K562 (cell line): ENCODE measurements at regions not wholly inside any gene's neighbourhood (a gene's known extent, or its start where the extent isn't known, plus 50 kb on each side); places are given as distances from the start of the nearest gene placed in this dataset.

ENCODE experiments used
- ARID1B ChIP-seq: fragments of 450-650 bp; IDR thresholded peaks from 2 replicates; pipeline ENCODE4 v1.6.1; 2016; ENCODE audit warnings: antibody characterized with exemption, mild to moderate bottlenecking, inconsistent platforms
- ARNT ChIP-seq, 2 experiments: fragments of 450-650 bp; IDR thresholded peaks; 2 replicates each; pipeline ENCODE4 v1.6.1; 2016; ENCODE audit warnings: mild to moderate bottlenecking in 1 of 2
- CBX5 ChIP-seq: IDR thresholded peaks from 2 replicates; pipeline ENCODE4 v1.6.1; 2014; ENCODE audit warnings: low read depth, borderline replicate concordance
- DNMT1 ChIP-seq: fragments of 450-650 bp; IDR thresholded peaks from 2 replicates; pipeline ENCODE4 v1.6.1; 2016; ENCODE audit warnings: antibody characterized with exemption, mild to moderate bottlenecking
- KDM4B ChIP-seq, 2 experiments: fragments of 450-650 bp in 1 of 2; sonication (generic) in 1 of 2; IDR thresholded peaks; 2 replicates each; pipeline ENCODE4 v1.6.1; 2016 to 2017; ENCODE audit warnings: borderline replicate concordance in 2 of 2, antibody characterized with exemption in 1 of 2, low read depth in 1 of 2, mild to moderate bottlenecking in 1 of 2
- MEIS2 ChIP-seq: fragments of 450-650 bp; IDR thresholded peaks from 2 replicates; pipeline ENCODE4 v1.6.1; 2014; ENCODE audit warnings: mild to moderate bottlenecking; ENCODE audit not compliant: partially characterized antibody
- NR2C1 ChIP-seq, 2 experiments: fragments of 450-650 bp; IDR thresholded peaks; 2 replicates each; pipeline ENCODE4 v1.6.1; 2017; ENCODE audit warnings: mild to moderate bottlenecking in 2 of 2, antibody characterized with exemption in 1 of 2, inconsistent platforms in 1 of 2, missing compliant biosample characterization in 1 of 2, missing genetic modification characterization in 1 of 2
- SMARCA4 ChIP-seq: fragments of 450-650 bp; IDR thresholded peaks from 2 replicates; pipeline ENCODE4 v1.6.1; 2016
- TEAD4 ChIP-seq, 2 experiments: sonication (generic) in 1 of 2; formaldehyde crosslinking in 1 of 2; IDR thresholded peaks; 2 replicates each; pipeline versions ENCODE4 v1.6.1 to v1.8.0; 2012 to 2022; ENCODE audit warnings: borderline replicate concordance in 1 of 2, inconsistent platforms in 1 of 2, low read length in 1 of 2, mild to moderate bottlenecking in 1 of 2, missing genetic modification reagents in 1 of 2
- ZNF121 ChIP-seq: sonication (generic); formaldehyde crosslinking; conservative IDR thresholded peaks from 2 replicates; pipeline ENCODE4 v1.8.0; 2022; ENCODE audit warnings: missing genetic modification reagents
- ZNF274 ChIP-seq: IDR thresholded peaks from 2 replicates; pipeline ENCODE4 v1.6.1; 2011; ENCODE audit warnings: low read depth, mild to moderate bottlenecking, low read length, moderate library complexity, borderline replicate concordance
- ZNF785 ChIP-seq: fragments of 250-450 bp; sonication (Bioruptor Pico); IDR thresholded peaks from 2 replicates; pipeline ENCODE4 v1.4.0; 2020; ENCODE audit warnings: mild to moderate bottlenecking
- TF ChIP-seq, protein P1 (sequence below), 2 experiments: IDR thresholded peaks; 2 replicates each; pipeline ENCODE4 v1.6.1; 2011; ENCODE audit warnings: borderline replicate concordance in 1 of 2, control low read depth in 1 of 2, low read depth in 1 of 2, low read length in 1 of 2, mild to moderate bottlenecking in 1 of 2, mixed read lengths in 1 of 2, moderate library complexity in 1 of 2; ENCODE audit not compliant: insufficient read depth in 1 of 2, insufficient read length in 1 of 2, poor library complexity in 1 of 2, severe bottlenecking in 1 of 2; ENCODE audit errors: extremely low read depth in 1 of 2
- TF ChIP-seq, protein P2 (sequence below): sonication (generic); formaldehyde crosslinking; IDR thresholded peaks from 2 replicates; pipeline ENCODE4 v1.5.0; 2020; ENCODE audit warnings: missing genetic modification reagents
- TF ChIP-seq, protein P3 (sequence below): fragments of 250-450 bp; sonication (Bioruptor Pico); IDR thresholded peaks from 2 replicates; pipeline ENCODE4 v1.4.0; 2020; ENCODE audit warnings: mild to moderate bottlenecking
- TF ChIP-seq, protein P4 (sequence below): sonication (generic); formaldehyde crosslinking; IDR thresholded peaks from 2 replicates; pipeline ENCODE4 v1.4.0; 2020; ENCODE audit warnings: mild to moderate bottlenecking, missing genetic modification reagents
- TF ChIP-seq, protein P5 (sequence below): fragments of 150-350 bp; conservative IDR thresholded peaks from 2 replicates; pipeline ENCODE4 v1.6.1; 2014; ENCODE audit warnings: low read length

DNA sequence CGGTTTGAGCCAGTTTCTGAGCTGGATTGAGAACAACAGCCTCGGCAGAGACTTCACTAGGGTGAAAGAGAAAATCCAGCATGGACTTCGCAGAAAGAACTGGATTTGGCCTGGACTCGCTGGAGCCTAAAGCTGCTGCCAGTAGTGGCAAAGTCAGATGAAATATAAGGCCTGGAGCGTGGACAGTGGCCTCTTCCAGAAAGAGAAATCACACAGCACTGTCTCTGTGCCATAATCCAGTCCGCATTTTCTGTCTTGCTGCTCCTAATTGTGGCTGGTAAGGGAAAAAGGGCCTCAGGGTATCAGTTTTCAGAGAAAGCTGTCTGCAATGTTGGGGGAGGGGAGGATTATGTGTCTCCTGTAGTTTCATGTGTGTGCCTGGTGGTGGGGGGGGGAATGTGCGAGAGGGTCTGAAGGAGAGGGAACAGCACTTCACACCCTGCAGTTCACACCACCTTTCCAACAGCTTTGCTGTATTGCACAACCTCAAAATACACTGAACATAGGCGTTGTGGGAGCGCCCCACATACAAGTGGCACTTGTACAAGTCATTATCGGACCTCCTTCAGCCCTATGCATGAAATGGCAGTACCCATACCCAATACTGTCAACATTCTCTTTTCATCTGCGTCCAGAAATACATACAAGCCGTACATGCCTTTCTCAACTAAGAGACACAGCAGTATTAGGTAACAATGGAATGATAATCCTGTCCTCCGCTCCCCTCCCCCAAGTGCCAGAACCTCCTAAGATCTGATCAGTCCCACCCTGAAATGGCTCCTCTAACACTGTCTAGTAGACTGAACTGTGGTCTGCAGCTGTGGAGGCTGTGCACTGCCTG lies 107.5 kb upstream of the ATF7IP start (continued):
- peak; percentile 92 to 95 for TF ChIP-seq ARNT (IDR thresholded peaks at IDR 0.05)
- TF ChIP-seq, protein P1, sequence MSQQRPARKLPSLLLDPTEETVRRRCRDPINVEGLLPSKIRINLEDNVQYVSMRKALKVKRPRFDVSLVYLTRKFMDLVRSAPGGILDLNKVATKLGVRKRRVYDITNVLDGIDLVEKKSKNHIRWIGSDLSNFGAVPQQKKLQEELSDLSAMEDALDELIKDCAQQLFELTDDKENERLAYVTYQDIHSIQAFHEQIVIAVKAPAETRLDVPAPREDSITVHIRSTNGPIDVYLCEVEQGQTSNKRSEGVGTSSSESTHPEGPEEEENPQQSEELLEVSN (IDR thresholded peaks at IDR 0.05; ENCODE audit: borderline replicate concordance in 1 of 2, extremely low read depth in 1 of 2, insufficient read depth in 1 of 2, insufficient read length in 1 of 2, low read depth in 1 of 2, low read length in 1 of 2, poor library complexity in 1 of 2, severe bottlenecking in 1 of 2): peak; percentile 62 to 86
- TF ChIP-seq ZNF121 (CRISPR knock-in tag): no peak
- no peak; the same call in 1 of the 2 replicates for TF ChIP-seq NR2C1 (IDR thresholded peaks at IDR 0.05)
- no peak for TF ChIP-seq NR2C1 (tag; IDR thresholded peaks at IDR 0.05)
- no peak for TF ChIP-seq ZNF274
- TF ChIP-seq, protein P2, sequence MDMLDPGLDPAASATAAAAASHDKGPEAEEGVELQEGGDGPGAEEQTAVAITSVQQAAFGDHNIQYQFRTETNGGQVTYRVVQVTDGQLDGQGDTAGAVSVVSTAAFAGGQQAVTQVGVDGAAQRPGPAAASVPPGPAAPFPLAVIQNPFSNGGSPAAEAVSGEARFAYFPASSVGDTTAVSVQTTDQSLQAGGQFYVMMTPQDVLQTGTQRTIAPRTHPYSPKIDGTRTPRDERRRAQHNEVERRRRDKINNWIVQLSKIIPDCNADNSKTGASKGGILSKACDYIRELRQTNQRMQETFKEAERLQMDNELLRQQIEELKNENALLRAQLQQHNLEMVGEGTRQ (CRISPR knock-in tag): no peak
- peak; percentile 40 for TF ChIP-seq CBX5
- TF ChIP-seq, protein P3, sequence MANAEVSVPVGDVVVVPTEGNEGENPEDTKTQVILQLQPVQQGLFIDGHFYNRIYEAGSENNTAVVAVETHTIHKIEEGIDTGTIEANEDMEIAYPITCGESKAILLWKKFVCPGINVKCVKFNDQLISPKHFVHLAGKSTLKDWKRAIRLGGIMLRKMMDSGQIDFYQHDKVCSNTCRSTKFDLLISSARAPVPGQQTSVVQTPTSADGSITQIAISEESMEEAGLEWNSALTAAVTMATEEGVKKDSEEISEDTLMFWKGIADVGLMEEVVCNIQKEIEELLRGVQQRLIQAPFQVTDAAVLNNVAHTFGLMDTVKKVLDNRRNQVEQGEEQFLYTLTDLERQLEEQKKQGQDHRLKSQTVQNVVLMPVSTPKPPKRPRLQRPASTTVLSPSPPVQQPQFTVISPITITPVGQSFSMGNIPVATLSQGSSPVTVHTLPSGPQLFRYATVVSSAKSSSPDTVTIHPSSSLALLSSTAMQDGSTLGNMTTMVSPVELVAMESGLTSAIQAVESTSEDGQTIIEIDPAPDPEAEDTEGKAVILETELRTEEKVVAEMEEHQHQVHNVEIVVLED (CRISPR knock-in tag): no peak
- TF ChIP-seq MEIS2: peak; percentile 50
- TF ChIP-seq, protein P4, sequence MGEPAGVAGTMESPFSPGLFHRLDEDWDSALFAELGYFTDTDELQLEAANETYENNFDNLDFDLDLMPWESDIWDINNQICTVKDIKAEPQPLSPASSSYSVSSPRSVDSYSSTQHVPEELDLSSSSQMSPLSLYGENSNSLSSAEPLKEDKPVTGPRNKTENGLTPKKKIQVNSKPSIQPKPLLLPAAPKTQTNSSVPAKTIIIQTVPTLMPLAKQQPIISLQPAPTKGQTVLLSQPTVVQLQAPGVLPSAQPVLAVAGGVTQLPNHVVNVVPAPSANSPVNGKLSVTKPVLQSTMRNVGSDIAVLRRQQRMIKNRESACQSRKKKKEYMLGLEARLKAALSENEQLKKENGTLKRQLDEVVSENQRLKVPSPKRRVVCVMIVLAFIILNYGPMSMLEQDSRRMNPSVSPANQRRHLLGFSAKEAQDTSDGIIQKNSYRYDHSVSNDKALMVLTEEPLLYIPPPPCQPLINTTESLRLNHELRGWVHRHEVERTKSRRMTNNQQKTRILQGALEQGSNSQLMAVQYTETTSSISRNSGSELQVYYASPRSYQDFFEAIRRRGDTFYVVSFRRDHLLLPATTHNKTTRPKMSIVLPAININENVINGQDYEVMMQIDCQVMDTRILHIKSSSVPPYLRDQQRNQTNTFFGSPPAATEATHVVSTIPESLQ (CRISPR knock-in tag): peak; percentile 27; the same call in 1 of the 2 replicates
- TF ChIP-seq KDM4B (IDR thresholded peaks at IDR 0.05; ENCODE audit: borderline replicate concordance in 2 of 2, low read depth in 1 of 2): no peak
- no peak for TF ChIP-seq DNMT1
- TF ChIP-seq TEAD4 (IDR thresholded peaks at IDR 0.05; ENCODE audit: low read length): peak; percentile 48
- TF ChIP-seq TEAD4 (CRISPR knock-in tag; IDR thresholded peaks at IDR 0.05; ENCODE audit: borderline replicate concordance): no peak
- TF ChIP-seq SMARCA4: peak; percentile 62; the same call in 1 of the 2 replicates
- TF ChIP-seq, protein P5, sequence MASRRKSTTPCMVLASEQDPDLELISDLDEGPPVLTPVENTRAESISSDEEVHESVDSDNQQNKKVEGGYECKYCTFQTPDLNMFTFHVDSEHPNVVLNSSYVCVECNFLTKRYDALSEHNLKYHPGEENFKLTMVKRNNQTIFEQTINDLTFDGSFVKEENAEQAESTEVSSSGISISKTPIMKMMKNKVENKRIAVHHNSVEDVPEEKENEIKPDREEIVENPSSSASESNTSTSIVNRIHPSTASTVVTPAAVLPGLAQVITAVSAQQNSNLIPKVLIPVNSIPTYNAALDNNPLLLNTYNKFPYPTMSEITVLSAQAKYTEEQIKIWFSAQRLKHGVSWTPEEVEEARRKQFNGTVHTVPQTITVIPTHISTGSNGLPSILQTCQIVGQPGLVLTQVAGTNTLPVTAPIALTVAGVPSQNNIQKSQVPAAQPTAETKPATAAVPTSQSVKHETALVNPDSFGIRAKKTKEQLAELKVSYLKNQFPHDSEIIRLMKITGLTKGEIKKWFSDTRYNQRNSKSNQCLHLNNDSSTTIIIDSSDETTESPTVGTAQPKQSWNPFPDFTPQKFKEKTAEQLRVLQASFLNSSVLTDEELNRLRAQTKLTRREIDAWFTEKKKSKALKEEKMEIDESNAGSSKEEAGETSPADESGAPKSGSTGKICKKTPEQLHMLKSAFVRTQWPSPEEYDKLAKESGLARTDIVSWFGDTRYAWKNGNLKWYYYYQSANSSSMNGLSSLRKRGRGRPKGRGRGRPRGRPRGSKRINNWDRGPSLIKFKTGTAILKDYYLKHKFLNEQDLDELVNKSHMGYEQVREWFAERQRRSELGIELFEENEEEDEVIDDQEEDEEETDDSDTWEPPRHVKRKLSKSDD: no peak
- TF ChIP-seq ZNF785 (CRISPR knock-in tag): no peak
- TF ChIP-seq ARID1B: peak; percentile 58; the same call in 1 of the 2 replicates
